ENCODE measurements at regions not wholly inside any gene's neighbourhood (a gene's known extent, or its start where the extent isn't known, plus 50 kb on each side); places are given as distances from the start of the nearest gene placed in this dataset.
"Not testable (repeated sequence)": the region's sequence is repeated elsewhere in the genome, so short reads cannot be mapped to it uniquely, and the experiment has no call there.

GRCh38 chr2:107697385-107697784 is 129.3 kb upstream of the RGPD4 start:
- DNase-seq (no peak), ATAC-seq (no peak)
- intact Hi-C loops (cut with micrococcal nuclease), result no loop called here

DNA sequence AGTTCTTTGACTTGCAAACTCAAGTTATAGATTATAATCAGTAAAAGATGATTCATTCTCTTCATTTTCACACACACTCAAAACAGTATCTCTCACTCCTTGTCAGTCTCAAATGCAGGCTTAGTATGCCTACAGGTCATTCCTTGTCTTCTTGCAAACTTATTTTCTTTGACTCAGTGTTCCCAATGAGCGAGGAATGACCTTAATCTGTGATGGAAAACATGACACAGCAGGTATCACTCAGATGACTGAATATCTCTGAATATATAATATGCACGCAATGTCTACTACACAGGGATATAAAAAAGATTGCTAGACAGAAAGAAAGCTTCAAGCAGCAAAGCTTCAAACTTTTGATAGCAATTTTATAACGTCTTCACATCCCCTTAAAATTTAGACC is 127.8 kb upstream of the RGPD4 start:
- DNase-seq (no peak), ATAC-seq (no peak)
- intact Hi-C loops (cut with micrococcal nuclease), result no loop called here

DNA sequence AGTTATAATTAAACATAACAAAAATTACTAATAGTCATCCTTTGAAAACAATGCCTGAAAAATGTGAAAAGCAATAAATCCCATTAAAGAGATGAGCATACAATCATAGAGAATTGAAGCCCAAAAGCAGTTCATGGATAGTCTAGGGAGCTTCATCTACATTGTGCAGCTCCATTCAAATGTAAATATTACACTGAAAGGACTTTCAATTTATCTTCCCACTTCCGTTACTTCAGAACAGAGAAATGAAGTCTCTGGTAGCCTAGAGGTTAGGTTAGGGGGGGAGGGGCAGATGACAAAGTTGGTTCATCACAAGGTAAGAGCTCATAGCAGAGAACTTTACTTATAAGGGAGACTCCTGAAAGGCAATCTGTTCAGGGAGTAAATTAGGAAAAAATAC is 126.6 kb upstream of the RGPD4 start:
- ATAC-seq (no peak), DNase-seq (no peak)
- intact Hi-C loops (cut with micrococcal nuclease), result no loop called here

DNA sequence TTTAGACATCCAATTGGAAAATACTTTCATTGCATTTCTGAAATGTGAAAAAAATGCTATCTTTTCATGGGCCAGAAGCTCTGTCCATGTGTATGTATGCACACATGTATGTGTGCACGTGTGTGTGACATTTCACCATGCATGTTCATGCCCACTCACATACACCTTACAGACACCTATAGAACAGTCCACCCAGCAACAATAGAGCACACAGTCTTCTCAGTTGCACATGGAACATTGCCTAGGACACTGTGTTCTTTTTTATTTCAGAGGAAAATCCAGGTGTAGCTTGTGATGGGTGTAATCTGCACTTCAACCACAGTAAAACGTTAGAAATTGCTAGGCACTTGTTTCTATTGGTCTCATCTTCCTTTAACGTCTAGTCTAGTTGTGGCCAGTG is 114.8 kb upstream of the RGPD4 start:
- DNase-seq (no peak), ATAC-seq (no peak)
- intact Hi-C loops (cut with micrococcal nuclease), result no loop called here

GRCh38 chr2:107712857-107713256 is 113.8 kb upstream of the RGPD4 start:
- ATAC-seq (no peak), DNase-seq (no peak)
- intact Hi-C loops (cut with micrococcal nuclease), result no loop called here

- no peak for DNase-seq
- intact Hi-C loops (cut with micrococcal nuclease), result no loop called here
- ATAC-seq, result no peak
Measured at GRCh38 chr2:107717661-107718060, 109.0 kb upstream of the RGPD4 start.

GRCh38 chr2:107719141-107719540 is 107.6 kb upstream of the RGPD4 start:
- DNase-seq (no peak), ATAC-seq (no peak)

GRCh38 chr2:107719836-107720235 is 106.9 kb upstream of the RGPD4 start:
- intact Hi-C loops (cut with micrococcal nuclease), result no loop called here
- no peak for ATAC-seq
- no peak for DNase-seq

More at GRCh38 chr2:107719141-107719540, 107.6 kb upstream of the RGPD4 start:
- intact Hi-C loops (cut with micrococcal nuclease), result no loop called here

GRCh38 chr2:107721178-107721577 is 105.5 kb upstream of the RGPD4 start:
- intact Hi-C loops (cut with micrococcal nuclease), result no loop called here
- ATAC-seq, result no peak
- DNase-seq, result no peak

DNA sequence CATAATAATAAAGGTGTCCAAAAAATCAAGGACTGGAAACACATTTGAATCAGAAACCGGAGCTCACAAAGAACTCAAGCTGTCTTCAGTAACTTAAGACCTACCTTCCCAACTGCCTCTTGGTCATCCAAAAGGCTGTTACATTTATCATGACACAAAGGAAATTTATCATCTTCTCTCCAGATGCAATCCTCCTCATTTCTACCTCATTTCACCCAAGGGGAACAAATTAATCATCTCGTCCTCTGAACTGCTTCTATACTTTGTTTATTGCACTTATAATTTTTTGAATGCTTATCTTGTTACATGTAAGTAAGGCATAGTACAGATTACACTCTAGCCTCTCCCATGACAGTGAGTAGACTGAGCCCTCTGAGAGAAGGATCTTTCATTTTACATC is 105.1 kb upstream of the RGPD4 start:
- DNase-seq (no peak), ATAC-seq (no peak)
- intact Hi-C loops (cut with micrococcal nuclease), result no loop called here

GRCh38 chr2:107725824-107726223 is 100.9 kb upstream of the RGPD4 start:
- DNase-seq, result not testable (repeated sequence)

DNA sequence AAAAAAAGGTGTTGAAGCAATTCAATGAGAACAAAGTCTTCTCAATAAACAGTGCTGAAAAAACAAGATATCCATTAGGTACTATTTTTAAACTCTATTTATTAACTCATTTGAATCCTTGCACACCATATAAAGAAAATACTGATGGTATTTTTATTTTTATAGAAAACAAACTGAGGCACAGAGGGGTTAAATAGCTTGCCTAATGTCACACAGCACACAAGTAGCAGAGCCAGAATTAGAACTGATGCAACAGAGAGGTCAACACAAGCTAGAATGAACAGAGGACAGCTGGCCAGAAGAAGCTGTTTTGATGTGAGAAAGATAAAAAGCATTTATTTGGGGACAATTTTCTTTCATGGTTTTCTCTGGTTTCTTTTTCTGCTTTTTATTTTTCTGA is 99.4 kb upstream of the RGPD4 start:
- intact Hi-C loops (cut with micrococcal nuclease), result no loop called here
- DNase-seq, result no peak
- no peak for ATAC-seq

More at GRCh38 chr2:107725824-107726223, 100.9 kb upstream of the RGPD4 start:
- intact Hi-C loops (cut with micrococcal nuclease); ATAC-seq: not testable (repeated sequence)

DNA sequence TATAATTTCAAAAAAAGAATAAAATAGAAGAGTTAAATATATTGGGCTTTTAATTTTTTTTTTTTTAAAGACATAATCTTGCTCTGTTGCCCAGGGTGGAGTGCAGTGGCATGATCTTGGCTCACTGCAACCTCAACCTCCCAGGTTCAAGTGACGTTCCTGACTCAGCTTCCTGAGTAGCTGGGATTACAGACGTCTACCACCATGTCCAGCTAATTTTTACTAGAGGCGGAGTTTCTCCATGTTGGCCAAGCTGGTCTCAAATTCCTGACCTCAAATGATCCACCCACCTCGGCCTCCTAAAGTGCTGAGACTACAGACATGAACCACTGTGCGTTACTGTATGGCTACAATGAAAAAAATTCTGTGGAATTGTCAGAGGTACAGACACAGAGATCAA is 98.1 kb upstream of the RGPD4 start:
- DNase-seq, result no peak
- no peak for ATAC-seq
- intact Hi-C loops (cut with micrococcal nuclease), result no loop called here

GRCh38 chr2:107729440-107729839 is 97.3 kb upstream of the RGPD4 start:
- ATAC-seq (no peak), DNase-seq (no peak)
- intact Hi-C loops (cut with micrococcal nuclease), result no loop called here

DNA sequence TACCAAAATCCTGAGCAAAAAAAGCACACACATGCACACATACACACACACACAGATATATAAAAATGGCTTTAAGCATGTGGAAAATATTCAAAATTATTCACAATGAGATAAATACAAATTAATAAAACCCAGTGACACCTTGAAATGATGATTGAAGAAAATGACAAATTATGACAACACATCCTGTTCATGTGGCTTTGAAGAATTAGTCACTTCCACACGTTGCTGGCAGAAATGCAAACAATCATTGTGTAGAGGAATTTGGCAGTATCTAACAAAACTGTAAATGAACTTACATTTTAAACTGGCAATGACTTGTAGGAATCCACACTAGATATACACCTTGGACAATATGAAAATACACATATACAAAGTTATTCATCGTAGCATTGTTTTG is 95.8 kb upstream of the RGPD4 start:
- ATAC-seq (no peak), DNase-seq (no peak)
- intact Hi-C loops (cut with micrococcal nuclease), result no loop called here

GRCh38 chr2:107731435-107731834 is 95.3 kb upstream of the RGPD4 start:
- intact Hi-C loops (cut with micrococcal nuclease), result no loop called here
- no peak for ATAC-seq
- no peak for DNase-seq

- intact Hi-C loops (cut with micrococcal nuclease), result no loop called here
- DNase-seq (no peak), ATAC-seq (no peak)
Measured at GRCh38 chr2:107735201-107735600, 91.5 kb upstream of the RGPD4 start.

DNA sequence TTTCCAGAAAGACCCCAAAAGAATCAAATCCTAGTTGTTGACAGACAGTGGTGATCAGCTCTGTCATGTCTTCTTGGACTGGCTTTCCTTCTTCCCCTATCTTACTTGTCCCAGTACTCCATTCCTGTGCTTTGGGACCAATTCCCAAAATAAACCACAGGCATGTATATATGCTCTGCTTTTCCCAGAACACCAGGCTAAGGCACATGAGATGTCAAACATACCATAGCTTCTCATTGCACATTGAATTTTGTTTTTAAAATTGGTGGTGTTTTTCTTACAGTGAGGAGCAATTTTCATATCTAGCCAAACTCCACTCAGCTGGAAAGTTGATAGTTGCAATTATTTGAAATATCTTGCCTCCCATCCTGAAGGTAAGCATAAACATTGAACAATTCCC is 88.9 kb upstream of the RGPD4 start:
- ATAC-seq, result no peak
- DNase-seq, result no peak
- intact Hi-C loops (cut with micrococcal nuclease), result no loop called here

DNA sequence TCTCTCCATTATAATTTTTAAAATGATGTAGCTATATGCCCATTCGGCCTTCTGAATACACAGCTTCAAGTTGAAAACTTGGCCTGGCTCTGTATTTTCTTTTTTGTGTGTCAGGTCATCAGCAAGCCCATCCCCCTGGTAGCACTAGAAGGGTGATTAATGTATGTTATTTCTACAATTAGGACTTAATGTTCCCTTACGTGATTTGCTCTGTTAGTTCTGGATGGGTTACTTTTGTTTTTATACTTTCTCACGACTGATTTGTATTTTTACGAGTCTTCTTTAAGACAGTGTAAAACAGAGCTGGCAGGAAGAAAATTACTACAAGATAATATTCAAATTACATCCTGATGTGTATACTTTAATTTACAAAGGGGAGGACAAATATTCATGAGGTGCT is 88.4 kb upstream of the RGPD4 start:
- intact Hi-C loops (cut with micrococcal nuclease), result no loop called here
- no peak for ATAC-seq
- DNase-seq, result no peak

- intact Hi-C loops (cut with micrococcal nuclease), result no loop called here
- DNase-seq, result no peak
- ATAC-seq, result no peak
Measured at GRCh38 chr2:107740300-107740699, 86.4 kb upstream of the RGPD4 start.

DNA sequence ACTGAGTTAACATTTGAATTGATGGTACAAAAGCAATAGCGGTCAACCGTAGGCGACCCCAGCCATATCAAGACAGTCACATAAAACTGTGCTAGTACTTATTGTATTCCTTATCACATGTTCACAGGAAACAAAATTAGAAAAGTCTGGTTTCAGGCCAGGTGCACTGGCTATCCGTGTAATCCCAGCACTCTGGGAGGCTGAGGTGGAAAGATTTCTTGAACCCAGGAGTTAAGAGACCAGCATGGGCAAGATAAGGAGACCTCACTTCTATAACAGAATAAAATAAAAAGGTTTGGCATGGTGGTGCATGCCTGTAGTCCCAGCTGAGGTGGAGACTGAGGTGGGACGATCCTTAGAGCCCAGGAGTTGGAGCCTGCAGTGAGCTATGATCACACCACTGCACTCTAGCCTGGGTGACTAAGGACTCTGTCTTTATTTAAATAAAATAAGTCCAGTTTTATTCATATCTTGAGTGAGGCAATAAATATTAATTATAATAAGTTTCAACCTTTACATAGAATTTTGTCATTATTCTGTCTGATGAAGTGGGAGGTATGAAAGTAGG is 84.1 kb upstream of the RGPD4 start:
- ATAC-seq (no peak), DNase-seq (no peak)
- intact Hi-C loops (cut with micrococcal nuclease), result no loop called here

- intact Hi-C loops (cut with micrococcal nuclease), result no loop called here
- DNase-seq, result no peak
- ATAC-seq, result no peak
Measured at GRCh38 chr2:107743274-107743673, 83.4 kb upstream of the RGPD4 start.

Data from left ventricle myocardium superior (tissue), 1 donor.